Suprapubic skin (tissue), 4 donors: ENCODE measurements at regions not wholly inside any gene's neighbourhood (a gene's known extent, or its start where the extent isn't known, plus 50 kb on each side); places are given as distances from the start of the nearest gene placed in this dataset.

Source experiments
- DNase-seq, 2 donors: peaks; one replicate each; pipeline ENCODE4 v3.0.0-alpha.2; 2019; ENCODE audit warnings: low spot score in 2 of 2
- H3K27ac ChIP-seq: fragments of 200-600 bp; sonication (generic); one replicate; pipeline ENCODE4 v1.5.1; 2019
- H3K27me3 ChIP-seq: fragments of 200-600 bp; sonication (generic); one replicate; pipeline ENCODE4 v1.5.1; 2019
- H3K36me3 ChIP-seq: fragments of 200-600 bp; sonication (generic); one replicate; pipeline ENCODE4 v1.5.1; 2019
- H3K4me1 ChIP-seq: fragments of 200-600 bp; sonication (generic); one replicate; pipeline ENCODE4 v1.5.1; 2019
- H3K4me3 ChIP-seq: fragments of 200-600 bp; sonication (generic); one replicate; pipeline ENCODE4 v1.5.1; 2019; ENCODE audit warnings: mild to moderate bottlenecking
- H3K9me3 ChIP-seq: fragments of 200-600 bp; sonication (generic); one replicate; pipeline ENCODE4 v1.5.1; 2019
- CTCF ChIP-seq, 2 donors: fragments of 200-600 bp in 1 of 2; fragments of 450-650 bp in 1 of 2; sonication (generic) in 1 of 2; IDR thresholded peaks; one replicate each; pipeline ENCODE4 v1.5.1; 2016 to 2019; ENCODE audit warnings: antibody characterized with exemption in 2 of 2, mild to moderate bottlenecking in 1 of 2, moderate library complexity in 1 of 2
- EP300 ChIP-seq: sonication (generic); formaldehyde crosslinking; IDR thresholded peaks from one replicate; pipeline ENCODE4 v1.6.1; 2017; ENCODE audit warnings: antibody characterized with exemption
- POLR2A ChIP-seq, 2 donors: fragments of 450-650 bp; IDR thresholded peaks; one replicate each; pipeline ENCODE4 v1.6.1; 2017; ENCODE audit warnings: antibody characterized with exemption in 2 of 2, mild to moderate bottlenecking in 2 of 2, moderate library complexity in 2 of 2
- POLR2AphosphoS5 ChIP-seq, 3 donors: sonication (generic); formaldehyde crosslinking; IDR thresholded peaks; one replicate each; pipeline ENCODE4 v1.6.1; 2017; ENCODE audit warnings: antibody characterized with exemption in 3 of 3
- WGBS: methylation state at CpG from one replicate; pipeline ENCODE4 v1.1.5; 2018; 5-methylcytosine and 5-hydroxymethylcytosine counted together

- no peak for DNase-seq
Observed at GRCh38 chr10:91335147-91335546, 75.0 kb upstream of the HECTD2 start.

GRCh38 chr10:91339729-91340128 lies 70.4 kb upstream of the HECTD2 start:
- DNase-seq: no peak
- no peak for TF ChIP-seq POLR2A (IDR thresholded peaks at IDR 0.05)
- TF ChIP-seq CTCF (IDR thresholded peaks at IDR 0.05): no peak
- no peak for TF ChIP-seq EP300
- TF ChIP-seq POLR2AphosphoS5 (IDR thresholded peaks at IDR 0.05): no peak
- Histone ChIP-seq H3K4me3 (no peak overlapping the region), H3K4me1 (peaks cover 6% of the 10 kb centered on the region), H3K9me3 (no peaks in the 10 kb centered on the region), H3K36me3 (no peaks in the 10 kb centered on the region), H3K27ac (no peak overlapping the region), H3K27me3 (no peaks in the 10 kb centered on the region)
- 33% methylated on average over 1 of the region's 1 CpG for WGBS

More at GRCh38 chr10:91335147-91335546, 75.0 kb upstream of the HECTD2 start:
- H3K36me3 ChIP-seq: no peaks in the 10 kb centered on the region
- H3K27ac ChIP-seq: no peak overlapping the region
- no peak overlapping the region for H3K4me3 ChIP-seq
- WGBS: 64% methylated on average over 3 of the region's 3 CpGs
- H3K4me1 ChIP-seq: no peaks in the 10 kb centered on the region
- no peaks in the 10 kb centered on the region for H3K27me3 ChIP-seq
- no peaks in the 10 kb centered on the region for H3K9me3 ChIP-seq
- TF ChIP-seq EP300: no peak
- no peak for TF ChIP-seq CTCF (IDR thresholded peaks at IDR 0.05)

- Histone ChIP-seq H3K36me3 (no peaks in the 10 kb centered on the region), H3K27ac (peak overlapping the region; percentile 62), H3K9me3 (no peaks in the 10 kb centered on the region), H3K4me3 (no peak overlapping the region), H3K4me1 (peaks cover 6% of the 10 kb centered on the region), H3K27me3 (no peaks in the 10 kb centered on the region)
- TF ChIP-seq POLR2AphosphoS5 (IDR thresholded peaks at IDR 0.05): no peak
- no peak for TF ChIP-seq CTCF (IDR thresholded peaks at IDR 0.05)
- TF ChIP-seq EP300: no peak
- TF ChIP-seq POLR2A (IDR thresholded peaks at IDR 0.05): no peak
- 50% methylated on average over 8 of the region's 8 CpGs for WGBS
- no peak for DNase-seq
Observed at GRCh38 chr10:91340613-91341362, 69.4 kb upstream of the HECTD2 start.

- DNase-seq: no peak
- Histone ChIP-seq H3K4me3 (no peak overlapping the region), H3K27ac (peak overlapping the region; percentile 62), H3K36me3 (no peaks in the 10 kb centered on the region), H3K4me1 (peaks cover 6% of the 10 kb centered on the region), H3K9me3 (no peaks in the 10 kb centered on the region), H3K27me3 (no peaks in the 10 kb centered on the region)
- no peak for TF ChIP-seq EP300
- TF ChIP-seq CTCF (IDR thresholded peaks at IDR 0.05): no peak
- TF ChIP-seq POLR2AphosphoS5 (IDR thresholded peaks at IDR 0.05): no peak
- TF ChIP-seq POLR2A (IDR thresholded peaks at IDR 0.05): no peak
Observed at GRCh38 chr10:91341686-91342085, 68.5 kb upstream of the HECTD2 start.

- TF ChIP-seq POLR2AphosphoS5 (IDR thresholded peaks at IDR 0.05) (no peak), POLR2A (IDR thresholded peaks at IDR 0.05) (no peak), CTCF (IDR thresholded peaks at IDR 0.05) (no peak), EP300 (no peak)
- no peak for DNase-seq
- Histone ChIP-seq H3K27me3 (no peaks in the 10 kb centered on the region), H3K9me3 (no peaks in the 10 kb centered on the region), H3K36me3 (no peaks in the 10 kb centered on the region), H3K27ac (no peak overlapping the region), H3K4me1 (peaks cover 6% of the 10 kb centered on the region), H3K4me3 (no peak overlapping the region)
- WGBS: 50% methylated on average over 1 of the region's 1 CpG
Observed at GRCh38 chr10:91343010-91343409, 67.1 kb upstream of the HECTD2 start.
